GM12878 (cell line): ENCODE measurements at regions not wholly inside any gene's neighbourhood (a gene's known extent, or its start where the extent isn't known, plus 50 kb on each side); places are given as distances from the start of the nearest gene placed in this dataset.
A peak's percentile ranks its signal among the peaks of the same experiment; 100 is the strongest.

Experiments used
- ATAC-seq: fragments of 200-7000 bp; cut with Tn5 transposase; 3 replicates; pipeline ENCODE4 v1.9.1; 2020; ENCODE audit warnings: mild to moderate bottlenecking, moderate library complexity
- BruUV-seq: library from RNA; stranded (reverse); fragments of 400-500 nt; replicated peaks from 2 replicates; lab custom pipeline; 2021; lab: Mats Ljungman, UMichigan
- CTCF ChIA-PET: fragments of 300-600 bp; sonication (Branson Sonifier 250); formaldehyde crosslinking; extraction: SDS; loops from one replicate; lab custom pipeline; 2021; ENCODE audit warnings: inconsistent platforms; lab: Yijun Ruan, JAX
- POLR2A ChIA-PET: fragments of 350-600 bp; formaldehyde crosslinking; extraction: SDS; loops from one replicate; lab custom pipeline; 2021; ENCODE audit warnings: inconsistent platforms; lab: Charles Lee
- RAD21 ChIA-PET: fragments of 300-600 bp; sonication (Branson Sonifier 250); formaldehyde crosslinking; loops from one replicate; lab custom pipeline; 2023; ENCODE audit warnings: antibody characterized with exemption; ENCODE audit not compliant: unreplicated experiment; lab: Charles Lee
- SMC1A ChIA-PET: fragments of 300-600 bp; sonication (Branson Sonifier 250); formaldehyde crosslinking; loops from one replicate; lab custom pipeline; 2023; ENCODE audit not compliant: unreplicated experiment, uncharacterized antibody; lab: Charles Lee
- DNase-seq: peaks from one replicate; pipeline ENCODE4 v3.0.0-alpha.2; 2011; ENCODE audit warnings: low read depth, low spot score
- FAIRE-seq: peaks from 3 replicates; lab custom pipeline; 2011; peaks lifted over from hg19 to GRCh38; lab: Jason Lieb, UNC
- H2AFZ ChIP-seq: 2 replicates; pipeline ENCODE4 v1.6.0; 2011; ENCODE audit warnings: low read depth, low read length, control low read depth; ENCODE audit not compliant: control insufficient read depth
- H3K27ac ChIP-seq: 2 replicates; pipeline ENCODE4 v1.5.1; 2011; ENCODE audit warnings: control low read depth; ENCODE audit not compliant: control insufficient read depth, insufficient read depth
- H3K27me3 ChIP-seq, 2 experiments: replicated peaks in 1 of 2; 2 replicates each; pipeline versions ENCODE4 v1.6.0 to v1.6.1; 2011; ENCODE audit warnings: low read length in 1 of 2; ENCODE audit not compliant: control insufficient read depth in 2 of 2, insufficient read depth in 2 of 2
- H3K36me3 ChIP-seq, 2 experiments: 2 replicates each; pipeline ENCODE4 v1.5.1; 2011; ENCODE audit warnings: low read length in 1 of 2; ENCODE audit not compliant: control insufficient read depth in 2 of 2, insufficient read depth in 2 of 2
- H3K4me1 ChIP-seq: 2 replicates; pipeline ENCODE4 v1.6.1; 2011; ENCODE audit warnings: mild to moderate bottlenecking, low read length, moderate library complexity, mixed read lengths; ENCODE audit not compliant: control insufficient read depth, insufficient read depth
- H3K4me2 ChIP-seq: 2 replicates; pipeline ENCODE4 v1.6.0; 2011; ENCODE audit warnings: control low read depth; ENCODE audit not compliant: control insufficient read depth, insufficient read depth
- H3K4me3 ChIP-seq: fragments of 200-600 bp; sonication (generic); 2 replicates; pipeline ENCODE4 v1.5.1; 2016
- H3K79me2 ChIP-seq: 2 replicates; pipeline ENCODE4 v1.6.0; 2011; ENCODE audit warnings: low read length; ENCODE audit not compliant: control insufficient read depth, insufficient read depth
- H3K9ac ChIP-seq: 2 replicates; pipeline ENCODE4 v1.8.0; 2011; ENCODE audit warnings: low read length, control low read depth, mixed read lengths; ENCODE audit not compliant: control insufficient read depth, insufficient read depth
- H3K9me3 ChIP-seq: replicated peaks from 3 replicates; pipeline ENCODE4 v1.5.1; 2011; ENCODE audit warnings: mild to moderate bottlenecking, low read length; ENCODE audit not compliant: control insufficient read depth, insufficient read depth
- H4K20me1 ChIP-seq: 2 replicates; pipeline ENCODE4 v1.6.0; 2011; ENCODE audit not compliant: control insufficient read depth, insufficient read depth
- CHD2 ChIP-seq: IDR thresholded peaks from 2 replicates; pipeline ENCODE4 v1.6.1; 2011; ENCODE audit warnings: low read depth, low read length, improper control_type of control experiment, borderline replicate concordance
- ETV6 ChIP-seq, 2 experiments: fragments of 450-650 bp in 1 of 2; IDR thresholded peaks in 1 of 2; conservative IDR thresholded peaks in 1 of 2; 2 replicates each; pipeline ENCODE4 v1.6.1; 2014; ENCODE audit warnings: antibody characterized with exemption in 1 of 2, borderline replicate concordance in 1 of 2, low read depth in 1 of 2, mild to moderate bottlenecking in 1 of 2, moderate library complexity in 1 of 2
- HDGF ChIP-seq: fragments of 450-650 bp; IDR thresholded peaks from 2 replicates; pipeline ENCODE4 v1.6.1; 2016; ENCODE audit warnings: antibody characterized with exemption
- IKZF2 ChIP-seq, 2 experiments: fragments of 450-650 bp; IDR thresholded peaks; 2 replicates each; pipeline ENCODE4 v1.6.1; 2017; ENCODE audit warnings: mild to moderate bottlenecking in 2 of 2, moderate library complexity in 2 of 2
- POLR2AphosphoS5 ChIP-seq: IDR thresholded peaks from 2 replicates; pipeline ENCODE4 v1.6.1; 2011; ENCODE audit warnings: mild to moderate bottlenecking, low read length, inconsistent platforms
- RB1 ChIP-seq: fragments of 450-650 bp; formaldehyde crosslinking; IDR thresholded peaks from 2 replicates; pipeline ENCODE4 v1.6.1; 2017; ENCODE audit warnings: mild to moderate bottlenecking, borderline replicate concordance
- STAT1 ChIP-seq: fragments of 450-650 bp; conservative IDR thresholded peaks from 2 replicates; pipeline ENCODE4 v1.6.1; 2014; ENCODE audit warnings: antibody characterized with exemption, mild to moderate bottlenecking
- TCF12 ChIP-seq: IDR thresholded peaks from 2 replicates; pipeline ENCODE4 v1.6.1; 2011; ENCODE audit warnings: low read depth, mild to moderate bottlenecking, low read length
- ZNF207 ChIP-seq: fragments of 450-650 bp; IDR thresholded peaks from 2 replicates; pipeline ENCODE4 v1.6.1; 2014; ENCODE audit warnings: antibody characterized with exemption, mild to moderate bottlenecking, borderline replicate concordance
- WGBS: methylation state at CpG from one replicate; pipeline ENCODE4 v1.1.6; 2016; ENCODE audit warnings: low lambda C conversion rate; ENCODE audit not compliant: insufficient replicate concordance, insufficient coverage; ENCODE audit errors: missing lambda C conversion rate; 5-methylcytosine and 5-hydroxymethylcytosine counted together
- in situ Hi-C: fragments of 300-500 bp; cut with MboI; formaldehyde crosslinking; loops from 9 replicates; pipeline ENCODE4 v1.14.3; 2018; ENCODE audit warnings: mixed read lengths
- intact Hi-C: fragments of 100-400 bp; cut with micrococcal nuclease; formaldehyde crosslinking; loops from one replicate; pipeline ENCODE4 v1.14.2; 2022; ENCODE audit not compliant: unreplicated experiment
- TF ChIP-seq, protein P1 (sequence below): IDR thresholded peaks from 2 replicates; pipeline ENCODE4 v1.6.1; 2011; ENCODE audit warnings: low read depth, low read length, improper control_type of control experiment, borderline replicate concordance

DNA sequence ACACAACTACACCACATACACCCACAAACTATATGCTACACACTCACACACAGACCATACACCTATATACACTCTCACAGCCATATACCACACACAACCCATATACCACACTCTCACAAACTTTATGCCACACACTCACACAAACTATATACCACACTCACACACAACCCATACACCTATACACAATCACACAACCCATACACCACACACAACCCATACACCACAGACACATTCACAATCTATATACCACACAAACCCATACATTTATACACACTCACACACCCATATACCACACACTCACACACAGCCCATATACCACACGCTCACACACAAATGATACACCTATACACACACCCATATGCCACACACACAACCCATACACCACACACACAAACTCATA, 163.3 kb downstream of the TMEM121 start (continued):
- TF ChIP-seq TCF12 (no peak), CHD2 (no peak), ZNF207 (no peak), RB1 (no peak)

DNA sequence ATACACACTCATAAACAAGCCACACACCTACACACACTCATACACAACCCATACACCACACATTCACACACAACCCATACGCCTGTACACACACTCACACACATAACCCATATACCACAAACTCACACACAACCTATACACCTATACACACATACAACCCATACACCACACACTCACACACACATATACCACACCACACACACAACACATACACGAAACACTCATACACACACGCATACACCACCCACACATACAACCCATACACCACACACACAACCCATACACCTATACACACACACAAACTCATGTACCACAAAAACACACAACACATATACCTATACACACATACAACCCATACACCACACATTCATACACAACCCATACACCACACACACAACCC, 164.3 kb downstream of the TMEM121 start:
- ATAC-seq (no peak), FAIRE-seq (no peak), DNase-seq (no peak)
- TF ChIP-seq POLR2AphosphoS5 (0 out of 2 replicates have a peak, but pooled peaks have one; percentile 37), HDGF (peak; percentile 99), IKZF2 (IDR thresholded peaks at IDR 0.05) (peak in 1 of 2 experiments; percentile 22; a peak in 1 of 4 replicates), STAT1 (no peak), ETV6 (conservative IDR thresholded peaks at IDR 0.05 in 1 of 2, IDR thresholded peaks at IDR 0.05 in 1 of 2; ENCODE audit: borderline replicate concordance in 1 of 2, low read depth in 1 of 2) (0 out of 4 replicates have a peak, but pooled peaks of 1 of the 2 experiments have one; percentile 1)
- TF ChIP-seq, protein P1, sequence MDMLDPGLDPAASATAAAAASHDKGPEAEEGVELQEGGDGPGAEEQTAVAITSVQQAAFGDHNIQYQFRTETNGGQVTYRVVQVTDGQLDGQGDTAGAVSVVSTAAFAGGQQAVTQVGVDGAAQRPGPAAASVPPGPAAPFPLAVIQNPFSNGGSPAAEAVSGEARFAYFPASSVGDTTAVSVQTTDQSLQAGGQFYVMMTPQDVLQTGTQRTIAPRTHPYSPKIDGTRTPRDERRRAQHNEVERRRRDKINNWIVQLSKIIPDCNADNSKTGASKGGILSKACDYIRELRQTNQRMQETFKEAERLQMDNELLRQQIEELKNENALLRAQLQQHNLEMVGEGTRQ, result no peak
- RAD21 ChIA-PET, result no interaction called here
- Histone ChIP-seq H3K27ac (peak overlapping the region; percentile 78), H3K79me2 (peaks cover 41% of the 10 kb centered on the region), H3K36me3 (no peaks in the 10 kb centered on the region), H3K4me3 (no peak overlapping the region), H3K27me3 (no peaks in the 10 kb centered on the region), H3K9me3 (no peaks in the 10 kb centered on the region), H4K20me1 (no peaks in the 10 kb centered on the region), H3K4me1 (peaks cover 56% of the 10 kb centered on the region), H3K9ac (no peak overlapping the region), H3K4me2 (no peak overlapping the region; the same call in 1 of the 2 replicates), H2AFZ (no peak overlapping the region)
- in situ Hi-C loops (no loop called here), intact Hi-C loops (no loop called here)
- CTCF ChIA-PET, result interaction anchor here (0.6 kb wide), 1 partner anchor 170 kb away, joined by 3 read pairs; no protein-coding TSS in a partner anchor
- POLR2A ChIA-PET, result no interaction called here
- 73% methylated on average over 3 of the region's 3 CpGs for WGBS
- SMC1A ChIA-PET, result no interaction called here
- no TSS peak for BruUV-seq
